ENCODE measurements at regions not wholly inside any gene's neighbourhood (a gene's known extent, or its start where the extent isn't known, plus 50 kb on each side); places are given as distances from the start of the nearest gene placed in this dataset.

DNA sequence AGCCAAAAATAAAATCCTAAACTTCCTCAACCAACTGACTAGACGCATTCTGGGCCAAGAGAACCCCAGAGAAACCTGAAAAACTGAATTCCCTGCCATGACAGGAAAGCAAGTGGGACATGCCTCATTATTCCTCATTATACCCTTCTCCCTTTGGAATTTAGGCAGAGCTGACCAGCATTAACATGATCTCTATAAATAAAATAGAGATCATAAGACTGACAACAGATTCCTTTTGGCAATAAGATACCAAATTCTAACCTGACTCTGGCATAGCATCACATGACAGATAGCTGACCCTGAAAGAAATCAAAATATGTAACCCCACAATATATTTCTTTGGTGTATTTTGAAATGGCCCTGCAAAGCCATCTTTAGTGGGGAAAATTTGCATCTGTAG, 277.8 kb upstream of the SLC14A2 start:
- H3K4me3 ChIP-seq (ENCODE audit: low read depth, low read length), result no peak overlapping the region
- TF ChIP-seq, protein P1, sequence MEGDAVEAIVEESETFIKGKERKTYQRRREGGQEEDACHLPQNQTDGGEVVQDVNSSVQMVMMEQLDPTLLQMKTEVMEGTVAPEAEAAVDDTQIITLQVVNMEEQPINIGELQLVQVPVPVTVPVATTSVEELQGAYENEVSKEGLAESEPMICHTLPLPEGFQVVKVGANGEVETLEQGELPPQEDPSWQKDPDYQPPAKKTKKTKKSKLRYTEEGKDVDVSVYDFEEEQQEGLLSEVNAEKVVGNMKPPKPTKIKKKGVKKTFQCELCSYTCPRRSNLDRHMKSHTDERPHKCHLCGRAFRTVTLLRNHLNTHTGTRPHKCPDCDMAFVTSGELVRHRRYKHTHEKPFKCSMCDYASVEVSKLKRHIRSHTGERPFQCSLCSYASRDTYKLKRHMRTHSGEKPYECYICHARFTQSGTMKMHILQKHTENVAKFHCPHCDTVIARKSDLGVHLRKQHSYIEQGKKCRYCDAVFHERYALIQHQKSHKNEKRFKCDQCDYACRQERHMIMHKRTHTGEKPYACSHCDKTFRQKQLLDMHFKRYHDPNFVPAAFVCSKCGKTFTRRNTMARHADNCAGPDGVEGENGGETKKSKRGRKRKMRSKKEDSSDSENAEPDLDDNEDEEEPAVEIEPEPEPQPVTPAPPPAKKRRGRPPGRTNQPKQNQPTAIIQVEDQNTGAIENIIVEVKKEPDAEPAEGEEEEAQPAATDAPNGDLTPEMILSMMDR (IDR thresholded peaks at IDR 0.05; ENCODE audit: low read depth, low read length), result no peak
- DNase-seq (ENCODE audit: low read depth), result no peak

GRCh38 chr18:45339810-45340550, 275.3 kb upstream of the SLC14A2 start:
- TF ChIP-seq, protein P1 (IDR thresholded peaks at IDR 0.05; ENCODE audit: low read depth, low read length), result no peak
- TF ChIP-seq MAX (IDR thresholded peaks at IDR 0.05; ENCODE audit: low read depth, low read length) (no peak), POLR2A (IDR thresholded peaks at IDR 0.05; ENCODE audit: extremely low read depth, insufficient read length) (no peak), MYC (IDR thresholded peaks at IDR 0.05; ENCODE audit: low read depth, low read length) (no peak)
- H3K4me3 ChIP-seq (ENCODE audit: low read depth, low read length), result no peak overlapping the region
- DNase-seq (ENCODE audit: low read depth), result no peak

DNA sequence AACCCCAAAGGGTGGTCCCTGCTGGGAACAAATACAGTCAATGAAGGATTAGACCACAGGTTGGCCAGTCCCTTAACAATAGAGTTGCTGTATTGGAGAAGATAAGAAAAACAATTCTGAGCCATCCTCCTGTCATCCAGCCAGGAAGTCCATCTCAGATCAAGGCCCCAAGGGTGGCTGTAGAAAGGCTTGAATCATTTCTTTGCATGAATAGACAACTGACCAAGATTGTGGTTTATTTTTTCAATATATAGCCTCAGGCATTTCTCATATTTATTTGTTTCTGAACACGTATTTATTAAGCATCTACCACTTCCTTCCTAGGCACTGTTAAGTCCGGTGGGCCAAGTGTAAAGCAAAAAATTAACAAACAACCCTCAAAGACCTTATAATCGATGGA, 274.4 kb upstream of the SLC14A2 start:
- no peak for TF ChIP-seq MYC (IDR thresholded peaks at IDR 0.05; ENCODE audit: low read depth, low read length)
- DNase-seq (ENCODE audit: low read depth), result no peak
- no peak overlapping the region for H3K4me3 ChIP-seq (ENCODE audit: low read depth, low read length)

DNA sequence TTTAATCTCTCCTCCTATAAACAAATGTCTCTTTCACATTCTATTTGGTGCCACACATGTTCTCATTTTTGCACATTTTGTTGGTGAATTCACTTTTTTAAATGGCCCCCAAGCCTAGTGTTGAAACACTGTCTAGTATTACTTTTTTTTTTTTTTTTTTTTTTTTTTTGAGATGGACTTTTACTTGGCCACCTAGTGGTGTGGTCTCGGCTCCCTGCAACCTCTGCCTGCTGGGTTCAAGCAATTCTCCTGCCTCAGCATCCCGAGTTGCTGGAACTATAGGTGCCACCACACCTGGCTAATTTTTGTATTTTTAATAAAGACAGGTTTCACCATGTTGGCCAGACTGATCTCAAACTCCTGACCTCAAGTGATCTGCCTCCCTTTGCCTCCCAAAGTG, 273.8 kb upstream of the SLC14A2 start:
- H3K4me3 ChIP-seq (ENCODE audit: low read depth, low read length), result no peak overlapping the region
- DNase-seq (ENCODE audit: low read depth), result no peak
- TF ChIP-seq POLR2A (IDR thresholded peaks at IDR 0.05; ENCODE audit: extremely low read depth, insufficient read length) (no peak), MAX (IDR thresholded peaks at IDR 0.05; ENCODE audit: low read depth, low read length) (no peak), MYC (IDR thresholded peaks at IDR 0.05; ENCODE audit: low read depth, low read length) (no peak)
- TF ChIP-seq, protein P1 (IDR thresholded peaks at IDR 0.05; ENCODE audit: low read depth, low read length), result no peak

- TF ChIP-seq MYC (IDR thresholded peaks at IDR 0.05; ENCODE audit: low read depth, low read length), result no peak
- TF ChIP-seq POLR2A (IDR thresholded peaks at IDR 0.05; ENCODE audit: extremely low read depth, insufficient read length), result no peak
- TF ChIP-seq, protein P1 (IDR thresholded peaks at IDR 0.05; ENCODE audit: low read depth, low read length), result no peak
- TF ChIP-seq MAX (IDR thresholded peaks at IDR 0.05; ENCODE audit: low read depth, low read length), result no peak
- no peak for DNase-seq (ENCODE audit: low read depth)
- no peak overlapping the region for H3K4me3 ChIP-seq (ENCODE audit: low read depth, low read length)
Observed at GRCh38 chr18:45342166-45342565, 273.1 kb upstream of the SLC14A2 start.

DNA sequence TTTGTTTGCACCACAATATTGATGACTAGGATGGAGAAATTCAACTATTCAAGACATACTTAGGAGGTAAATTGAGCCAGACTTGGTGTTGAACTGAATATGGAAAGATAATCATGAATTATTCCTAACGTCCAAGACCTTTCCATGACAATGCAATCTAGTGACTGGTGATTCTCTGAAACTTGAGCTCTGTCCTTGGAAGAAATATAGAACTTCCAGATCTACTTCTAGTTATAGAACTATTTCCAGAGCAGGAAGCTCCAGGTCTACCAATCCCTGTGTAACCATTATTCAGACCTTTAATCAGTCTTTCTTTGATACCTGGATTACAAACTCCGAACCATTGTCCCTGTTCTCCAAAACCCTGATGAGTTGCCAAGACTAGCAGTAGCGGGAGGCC, 272.6 kb upstream of the SLC14A2 start:
- DNase-seq (ENCODE audit: low read depth), result no peak
- TF ChIP-seq MYC (IDR thresholded peaks at IDR 0.05; ENCODE audit: low read depth, low read length) (no peak), MAX (IDR thresholded peaks at IDR 0.05; ENCODE audit: low read depth, low read length) (no peak), POLR2A (IDR thresholded peaks at IDR 0.05; ENCODE audit: extremely low read depth, insufficient read length) (no peak)
- TF ChIP-seq, protein P1 (IDR thresholded peaks at IDR 0.05; ENCODE audit: low read depth, low read length), result no peak
- H3K4me3 ChIP-seq (ENCODE audit: low read depth, low read length), result no peak overlapping the region
